Natural killer cell (primary cell): ENCODE measurements at regions not wholly inside any gene's neighbourhood (a gene's known extent, or its start where the extent isn't known, plus 50 kb on each side); places are given as distances from the start of the nearest gene placed in this dataset.

Experiments used
- ATAC-seq, 3 donors: fragments of 150-1000 bp in 2 of 3; fragments of 200-7000 bp in 1 of 3; cut with Tn5 transposase; 1 replicate in 1 of 3; 2 replicates in 2 of 3; pipeline ENCODE4 v1.10.0; 2021; ENCODE audit warnings: mild to moderate bottlenecking in 2 of 3, moderate library complexity in 2 of 3
- DNase-seq, 2 donors: peaks; one replicate each; pipeline versions ENCODE4 v3.0.0 to v3.0.0-alpha.2; 2013 to 2021; ENCODE audit warnings: mixed read lengths in 1 of 2
- H3K27ac ChIP-seq: one replicate; pipeline ENCODE4 v1.5.1; 2013; ENCODE audit warnings: mild to moderate bottlenecking, low read length
- H3K27me3 ChIP-seq: one replicate; pipeline ENCODE4 v1.6.1; 2013; ENCODE audit warnings: low read length; ENCODE audit not compliant: control insufficient read depth, insufficient read depth
- H3K36me3 ChIP-seq: one replicate; pipeline ENCODE4 v1.6.1; 2013; ENCODE audit warnings: low read length; ENCODE audit not compliant: control insufficient read depth, insufficient read depth
- H3K4me1 ChIP-seq: one replicate; pipeline ENCODE4 v1.6.1; 2013; ENCODE audit warnings: low read length; ENCODE audit not compliant: control insufficient read depth, insufficient read depth
- H3K4me3 ChIP-seq: one replicate; pipeline ENCODE4 v1.5.1; 2013; ENCODE audit warnings: low read length
- H3K9me3 ChIP-seq: one replicate; pipeline ENCODE4 v1.6.1; 2013; ENCODE audit warnings: low read length; ENCODE audit not compliant: control insufficient read depth, insufficient read depth
- H3K27ac Mint-ChIP-seq, 2 donors: one replicate each; pipeline ENCODE4 v1.8.0; 2022; ENCODE audit warnings: mild to moderate bottlenecking in 2 of 2, mixed read lengths in 2 of 2, moderate library complexity in 1 of 2
- H3K27me3 Mint-ChIP-seq, 2 donors: one replicate each; pipeline ENCODE4 v1.8.0; 2022; ENCODE audit warnings: low read depth in 2 of 2, mixed read lengths in 2 of 2
- H3K36me3 Mint-ChIP-seq: one replicate; pipeline ENCODE4 v1.8.0; 2022; ENCODE audit warnings: mixed read lengths
- H3K4me1 Mint-ChIP-seq, 2 donors: one replicate each; pipeline ENCODE4 v1.8.0; 2022; ENCODE audit warnings: mixed read lengths in 2 of 2
- H3K4me3 Mint-ChIP-seq: one replicate; pipeline ENCODE4 v1.8.0; 2022; ENCODE audit warnings: mild to moderate bottlenecking, moderate library complexity, mixed read lengths
- H3K9me3 Mint-ChIP-seq, 2 donors: one replicate each; pipeline ENCODE4 v1.8.0; 2022; ENCODE audit warnings: mixed read lengths in 2 of 2
- CTCF ChIP-seq: fragments of 200-600 bp; IDR thresholded peaks from one replicate; pipeline ENCODE4 v1.8.0; 2022; ENCODE audit warnings: antibody characterized with exemption
- WGBS: methylation state at CpG from one replicate; pipeline ENCODE4 v1.1.7; 2013; ENCODE audit warnings: missing lambda C conversion rate; ENCODE audit not compliant: insufficient coverage; 5-methylcytosine and 5-hydroxymethylcytosine counted together
- intact Hi-C: fragments of 100-400 bp; cut with micrococcal nuclease; formaldehyde crosslinking; loops from one replicate; pipeline ENCODE4 v1.14.2; 2022

GRCh38 chr5:4725594-4725993 lies 414.5 kb upstream of the ADAMTS16 start:
- TF ChIP-seq CTCF, result no peak
- H3K4me3 Mint-ChIP-seq, result no peak overlapping the region
- WGBS, result 81% methylated on average over 3 of the region's 4 CpGs

GRCh38 chr5:4730279-4730678 lies 409.9 kb upstream of the ADAMTS16 start:
- peaks cover 5 to 10% of the 10 kb centered on the region in 2 donors for H3K9me3 Mint-ChIP-seq
- no peak for TF ChIP-seq CTCF
- Histone ChIP-seq H3K4me3 (no peak overlapping the region), H3K4me1 (no peaks in the 10 kb centered on the region), H3K27ac (no peak overlapping the region), H3K9me3 (peaks cover 7% of the 10 kb centered on the region), H3K36me3 (no peaks in the 10 kb centered on the region), H3K27me3 (no peaks in the 10 kb centered on the region)
- H3K27me3 Mint-ChIP-seq, result no peaks in the 10 kb centered on the region
- ATAC-seq (no peak), DNase-seq (no peak)
- no peaks in the 10 kb centered on the region for H3K36me3 Mint-ChIP-seq
- no peaks in the 10 kb centered on the region for H3K4me1 Mint-ChIP-seq
- no peak overlapping the region for H3K27ac Mint-ChIP-seq
- no peak overlapping the region for H3K4me3 Mint-ChIP-seq
- intact Hi-C loops, result no loop called here
- WGBS, result 70% methylated on average over 4 of the region's 5 CpGs

More at GRCh38 chr5:4725594-4725993, 414.5 kb upstream of the ADAMTS16 start:
- ATAC-seq (no peak), DNase-seq (no peak)
- Mint-ChIP-seq H3K4me1 (no peaks in the 10 kb centered on the region), H3K27ac (no peak overlapping the region), H3K27me3 (no peaks in the 10 kb centered on the region), H3K36me3 (no peaks in the 10 kb centered on the region), H3K9me3 (peaks cover 2 to 13% of the 10 kb centered on the region in 2 donors)
- H3K27me3 ChIP-seq, result no peaks in the 10 kb centered on the region
- intact Hi-C loops, result no loop called here
- H3K4me1 ChIP-seq, result no peaks in the 10 kb centered on the region
- H3K36me3 ChIP-seq, result no peaks in the 10 kb centered on the region
- peaks cover 8% of the 10 kb centered on the region for H3K9me3 ChIP-seq
- no peak overlapping the region for H3K27ac ChIP-seq
- H3K4me3 ChIP-seq, result no peak overlapping the region

- H3K9me3 Mint-ChIP-seq, result peaks cover 13 to 15% of the 10 kb centered on the region in 2 donors
- Histone ChIP-seq H3K27me3 (no peaks in the 10 kb centered on the region), H3K27ac (no peak overlapping the region), H3K36me3 (no peaks in the 10 kb centered on the region), H3K4me1 (no peaks in the 10 kb centered on the region), H3K9me3 (peaks cover 10% of the 10 kb centered on the region), H3K4me3 (no peak overlapping the region)
- H3K36me3 Mint-ChIP-seq, result no peaks in the 10 kb centered on the region
- no peaks in the 10 kb centered on the region for H3K4me1 Mint-ChIP-seq
- no peak overlapping the region for H3K4me3 Mint-ChIP-seq
- TF ChIP-seq CTCF, result no peak
- no peaks in the 10 kb centered on the region for H3K27me3 Mint-ChIP-seq
- H3K27ac Mint-ChIP-seq, result no peak overlapping the region
- 63% methylated on average over 1 of the region's 2 CpGs for WGBS
- intact Hi-C loops, result no loop called here
- ATAC-seq (no peak), DNase-seq (no peak)
Observed at GRCh38 chr5:4734348-4734747, 405.8 kb upstream of the ADAMTS16 start.

GRCh38 chr5:4735261-4735660 lies 404.9 kb upstream of the ADAMTS16 start:
- no peak for TF ChIP-seq CTCF
- Mint-ChIP-seq H3K27me3 (no peaks in the 10 kb centered on the region), H3K36me3 (no peaks in the 10 kb centered on the region), H3K4me3 (no peak overlapping the region), H3K4me1 (no peaks in the 10 kb centered on the region), H3K9me3 (peaks cover 15 to 17% of the 10 kb centered on the region in 2 donors), H3K27ac (no peak overlapping the region)
- no peaks in the 10 kb centered on the region for H3K27me3 ChIP-seq
- ATAC-seq, result no peak
- H3K4me3 ChIP-seq, result no peak overlapping the region
- no peak overlapping the region for H3K27ac ChIP-seq
- WGBS, result 100% methylated on average over 1 of the region's 3 CpGs
- intact Hi-C loops, result no loop called here
- H3K36me3 ChIP-seq, result no peaks in the 10 kb centered on the region
- H3K9me3 ChIP-seq, result peaks cover 8% of the 10 kb centered on the region
- H3K4me1 ChIP-seq, result no peaks in the 10 kb centered on the region
- DNase-seq, result no peak
